ELR (cell line): ENCODE measurements at regions not wholly inside any gene's neighbourhood (a gene's known extent, or its start where the extent isn't known, plus 50 kb on each side); places are given as distances from the start of the nearest gene placed in this dataset.
"Not testable (repeated sequence)": the region's sequence is repeated elsewhere in the genome, so short reads cannot be mapped to it uniquely, and the experiment has no call there.

Source experiments
- DNase-seq: peaks from one replicate; pipeline ENCODE4 v3.0.0-alpha.2; 2015; ENCODE audit warnings: low read depth

GRCh38 chr7:66503551-66504031, 125.1 kb upstream of the KCTD7 start:
- no peak for DNase-seq

- no peak for DNase-seq
Measured at GRCh38 chr7:66504131-66504530, 124.5 kb upstream of the KCTD7 start.

- DNase-seq = no peak
Measured at GRCh38 chr7:66505009-66505408, 123.7 kb upstream of the KCTD7 start.

- DNase-seq = no peak
Measured at GRCh38 chr7:66505531-66506451, 122.9 kb upstream of the KCTD7 start.

GRCh38 chr7:66506703-66507102, 122.0 kb upstream of the KCTD7 start:
- DNase-seq = not testable (repeated sequence)

GRCh38 chr7:66507764-66508296, 120.9 kb upstream of the KCTD7 start:
- no peak for DNase-seq

- no peak for DNase-seq
Measured at GRCh38 chr7:66508431-66508830, 120.2 kb upstream of the KCTD7 start.

- DNase-seq = no peak
Measured at GRCh38 chr7:66514050-66514449, 114.6 kb upstream of the KCTD7 start.

GRCh38 chr7:66517212-66517909, 111.3 kb upstream of the KCTD7 start:
- no peak for DNase-seq

GRCh38 chr7:66518151-66518691, 110.5 kb upstream of the KCTD7 start:
- no peak for DNase-seq

- DNase-seq = no peak
Measured at GRCh38 chr7:66521675-66522074, 107.0 kb upstream of the KCTD7 start.

- no peak for DNase-seq
Measured at GRCh38 chr7:66522518-66522917, 106.2 kb upstream of the KCTD7 start.

- DNase-seq = no peak
Measured at GRCh38 chr7:66523409-66523808, 105.3 kb upstream of the KCTD7 start.

- no peak for DNase-seq
Measured at GRCh38 chr7:66524738-66525137, 103.9 kb upstream of the KCTD7 start.

- DNase-seq = not testable (repeated sequence)
Measured at GRCh38 chr7:66526782-66527181, 101.9 kb upstream of the KCTD7 start.

- DNase-seq = no peak
Measured at GRCh38 chr7:66528652-66529051, 100.0 kb upstream of the KCTD7 start.

GRCh38 chr7:66529883-66530610, 98.6 kb upstream of the KCTD7 start:
- DNase-seq = no peak

GRCh38 chr7:66535414-66536329, 93.0 kb upstream of the KCTD7 start:
- DNase-seq = no peak

- no peak for DNase-seq
Measured at GRCh38 chr7:66537380-66537779, 91.3 kb upstream of the KCTD7 start.

- no peak for DNase-seq
Measured at GRCh38 chr7:66537876-66538275, 90.8 kb upstream of the KCTD7 start.

- DNase-seq = no peak
Measured at GRCh38 chr7:66539264-66539623, 89.4 kb upstream of the KCTD7 start.
